Loucy (cell line): ENCODE measurements at regions not wholly inside any gene's neighbourhood (a gene's known extent, or its start where the extent isn't known, plus 50 kb on each side); places are given as distances from the start of the nearest gene placed in this dataset.

ENCODE experiments used
- CTCF ChIP-seq: fragments of 200-600 bp; sonication (generic); conservative IDR thresholded peaks from 2 replicates; pipeline ENCODE4 v1.5.1; 2014; ENCODE audit warnings: mild to moderate bottlenecking, antibody characterized with exemption, low read length
- EZH2phosphoT487 ChIP-seq: fragments of 200-600 bp; IDR thresholded peaks from 2 replicates; pipeline ENCODE4 v1.6.1; 2018; ENCODE audit warnings: antibody characterized with exemption, mild to moderate bottlenecking, moderate library complexity, borderline replicate concordance

DNA sequence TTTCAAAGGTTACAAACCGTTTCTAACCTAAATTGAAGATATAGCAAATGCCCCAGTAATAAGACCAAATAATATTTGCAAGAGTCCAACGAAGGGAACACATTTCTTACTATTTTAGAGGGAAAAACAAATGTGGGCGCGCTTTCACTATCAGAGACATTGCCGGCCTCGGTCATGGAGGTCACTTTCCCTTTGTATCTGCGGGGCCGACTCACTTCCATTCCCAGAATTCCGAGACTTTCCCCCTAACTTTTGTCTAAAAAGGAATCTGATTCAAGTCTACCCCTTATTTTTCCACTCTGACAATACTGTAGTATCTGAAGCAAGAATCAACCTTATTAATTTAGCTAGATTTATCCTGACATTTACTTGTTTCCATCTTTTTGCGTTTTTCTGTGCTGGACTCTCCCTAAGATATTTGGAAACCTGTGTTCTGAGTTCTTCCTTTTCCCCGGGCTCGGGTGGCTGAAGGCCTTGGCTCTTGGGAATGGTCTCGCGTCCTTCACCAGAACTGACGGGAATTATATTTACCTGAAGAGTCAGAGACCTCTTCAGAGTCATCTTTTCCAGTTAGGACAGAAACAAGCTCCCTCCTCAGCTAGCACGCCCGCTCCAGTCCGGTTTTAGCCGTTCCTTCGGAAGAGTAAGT, 71.8 kb upstream of the ZNF184 start:
- TF ChIP-seq CTCF (no peak), EZH2phosphoT487 (no peak)
